Anterior cingulate cortex (tissue), 58 donors: ENCODE measurements at regions not wholly inside any gene's neighbourhood (a gene's known extent, or its start where the extent isn't known, plus 50 kb on each side); places are given as distances from the start of the nearest gene placed in this dataset.

Source experiments
- DNase-seq, 58 donors: peaks; one replicate each; lab custom pipeline; 2025; lab: John Stamatoyannopoulos, UW

GRCh38 chr3:182725372-182726251, 67.7 kb upstream of the ATP11B start:
- no peak for DNase-seq

- DNase-seq = no peak
Observed at GRCh38 chr3:182726258-182727142, 66.8 kb upstream of the ATP11B start.

- no peak for DNase-seq
Observed at GRCh38 chr3:182728238-182728637, 65.1 kb upstream of the ATP11B start.

GRCh38 chr3:182729903-182730674, 63.2 kb upstream of the ATP11B start:
- DNase-seq = no peak

GRCh38 chr3:182730675-182731042, 62.6 kb upstream of the ATP11B start:
- DNase-seq = no peak

GRCh38 chr3:182731764-182732163, 61.5 kb upstream of the ATP11B start:
- no peak for DNase-seq

- no peak for DNase-seq
Observed at GRCh38 chr3:182732232-182733015, 60.9 kb upstream of the ATP11B start.

GRCh38 chr3:182735672-182736071, 57.6 kb upstream of the ATP11B start:
- no peak for DNase-seq

GRCh38 chr3:182737825-182738224, 55.5 kb upstream of the ATP11B start:
- no peak for DNase-seq

GRCh38 chr3:182738583-182739411, 54.5 kb upstream of the ATP11B start:
- no peak for DNase-seq

GRCh38 chr3:182739619-182740018, 53.7 kb upstream of the ATP11B start:
- DNase-seq = no peak

GRCh38 chr3:182740710-182741109, 52.6 kb upstream of the ATP11B start:
- peak in 1 of 58 donors; percentile 2 for DNase-seq

- no peak for DNase-seq
Observed at GRCh38 chr3:182741214-182741613, 52.1 kb upstream of the ATP11B start.
